Small intestine (tissue), 7 donors: ENCODE measurements at regions not wholly inside any gene's neighbourhood (a gene's known extent, or its start where the extent isn't known, plus 50 kb on each side); places are given as distances from the start of the nearest gene placed in this dataset.
A peak's percentile ranks its signal among the peaks of the same experiment; 100 is the strongest.
"Not testable (repeated sequence)": the region's sequence is repeated elsewhere in the genome, so short reads cannot be mapped to it uniquely, and the experiment has no call there.

Source experiments
- DNase-seq, 2 donors: peaks; one replicate each; pipeline versions ENCODE4 v3.0.0 to v3.0.0-alpha.2; 2013
- FAIRE-seq: peaks from 2 replicates; lab custom pipeline; 2012; peaks lifted over from hg19 to GRCh38; lab: Jason Lieb, UNC
- H3K27ac ChIP-seq, 3 donors: one replicate each; pipeline ENCODE4 v1.5.1; 2013; ENCODE audit warnings: low read length in 2 of 3, mild to moderate bottlenecking in 2 of 3, control low read depth in 1 of 3, inconsistent platforms in 1 of 3, low read depth in 1 of 3, moderate library complexity in 1 of 3
- H3K27me3 ChIP-seq, 3 donors: one replicate each; pipeline ENCODE4 v1.6.1; 2013; ENCODE audit warnings: low read length in 3 of 3, inconsistent platforms in 1 of 3; ENCODE audit not compliant: control insufficient read depth in 3 of 3, insufficient read depth in 3 of 3
- H3K36me3 ChIP-seq, 3 donors: one replicate each; pipeline ENCODE4 v1.6.1; 2013; ENCODE audit warnings: low read length in 3 of 3, inconsistent platforms in 1 of 3, low read depth in 1 of 3, mild to moderate bottlenecking in 1 of 3, moderate library complexity in 1 of 3; ENCODE audit not compliant: control insufficient read depth in 3 of 3, insufficient read depth in 2 of 3
- H3K4me1 ChIP-seq, 3 donors: one replicate each; pipeline ENCODE4 v1.6.1; 2013; ENCODE audit warnings: low read length in 2 of 3, inconsistent platforms in 1 of 3, low read depth in 1 of 3, mild to moderate bottlenecking in 1 of 3, moderate library complexity in 1 of 3; ENCODE audit not compliant: control insufficient read depth in 3 of 3, insufficient read depth in 2 of 3
- H3K4me3 ChIP-seq, 3 donors: one replicate each; pipeline ENCODE4 v1.5.1; 2013; ENCODE audit warnings: low read length in 3 of 3, control low read depth in 1 of 3, inconsistent platforms in 1 of 3, low read depth in 1 of 3, mild to moderate bottlenecking in 1 of 3, moderate library complexity in 1 of 3
- H3K9me3 ChIP-seq, 2 donors: one replicate each; pipeline ENCODE4 v1.6.1; 2013; ENCODE audit warnings: low read depth in 1 of 2, low read length in 1 of 2; ENCODE audit not compliant: control insufficient read depth in 2 of 2, insufficient read depth in 1 of 2
- WGBS, 3 donors: extraction: QIAGEN DNeasy Blood & Tissue Kit; methylation state at CpG; one replicate each; pipeline ENCODE4 v1.1.7; 2013; 5-methylcytosine and 5-hydroxymethylcytosine counted together
- donor health status: healthy with polysubstance abuse.
- donor health status: control.
- donor health status: control.
- donor health status: Bipolar disorder and iron deficiency.
- donor health status: healthy.

DNA sequence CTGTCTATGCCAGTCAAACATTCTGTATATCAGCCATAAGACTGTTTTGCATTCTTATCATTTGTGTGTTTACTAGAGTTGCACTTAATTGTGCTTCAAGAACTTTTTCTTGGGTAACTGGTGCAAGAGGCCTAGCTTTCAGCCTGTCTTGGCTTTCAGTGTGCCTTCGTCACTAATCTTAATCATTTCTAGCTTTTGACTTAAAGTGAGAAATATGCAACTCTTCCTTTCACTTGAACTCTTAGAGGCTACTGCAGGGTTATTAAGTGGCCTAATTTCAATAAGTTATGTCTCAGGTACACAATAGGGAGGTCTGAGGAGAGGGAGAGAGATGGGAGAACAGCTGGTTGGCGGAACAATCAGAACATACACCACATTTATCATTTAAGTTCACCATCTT lies 62.1 kb upstream of the FAN1 start:
- H3K27me3 ChIP-seq, H3K9me3 ChIP-seq, H3K4me1 ChIP-seq, H3K4me3 ChIP-seq, H3K36me3 ChIP-seq, FAIRE-seq, H3K27ac ChIP-seq, DNase-seq: not testable (repeated sequence)
- 89 to 96% (median 94%) methylated on average over 2 of the region's 2 CpGs for WGBS, 3 donors

DNA sequence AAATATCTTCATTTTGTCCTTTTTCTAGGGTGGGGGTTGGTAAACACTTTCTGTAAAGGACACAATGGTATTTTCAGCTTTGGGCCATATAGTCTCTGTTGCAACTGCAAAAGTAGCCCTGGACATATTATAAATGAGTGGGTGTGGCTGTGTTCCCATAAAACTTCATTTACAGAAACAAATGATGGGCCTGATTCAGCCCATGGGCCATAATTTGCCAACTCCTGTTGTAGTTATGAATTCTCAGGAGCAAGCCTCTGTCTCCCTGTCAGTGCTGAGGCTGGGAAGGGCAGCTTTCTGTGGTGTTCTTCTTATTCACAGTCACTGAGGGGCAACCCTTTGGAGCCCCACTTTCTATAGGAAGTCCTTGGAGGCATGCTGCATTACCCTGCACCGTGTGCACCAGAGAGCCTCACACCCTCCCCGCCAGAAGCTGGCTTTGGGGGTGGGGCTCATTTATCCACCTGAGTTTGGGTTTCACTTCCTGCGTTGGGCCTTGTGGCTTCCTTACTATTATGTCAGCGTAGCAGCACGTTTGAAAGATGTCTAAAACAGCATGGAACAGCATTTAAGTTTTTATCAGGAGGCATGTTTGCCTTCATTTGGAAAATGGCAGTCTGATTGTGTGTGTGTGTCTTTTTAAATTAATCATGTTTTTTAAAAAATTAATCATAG lies 60.8 kb upstream of the FAN1 start:
- not testable (repeated sequence) for H3K4me1 ChIP-seq, H3K9me3 ChIP-seq, FAIRE-seq, H3K36me3 ChIP-seq, H3K27me3 ChIP-seq, H3K27ac ChIP-seq, H3K4me3 ChIP-seq
- DNase-seq = peak in 1 of 2 donors; percentile 20
- 31 to 57% (median 37%) methylated on average over 4 to 5 of the region's 5 CpGs for WGBS, 3 donors

DNA sequence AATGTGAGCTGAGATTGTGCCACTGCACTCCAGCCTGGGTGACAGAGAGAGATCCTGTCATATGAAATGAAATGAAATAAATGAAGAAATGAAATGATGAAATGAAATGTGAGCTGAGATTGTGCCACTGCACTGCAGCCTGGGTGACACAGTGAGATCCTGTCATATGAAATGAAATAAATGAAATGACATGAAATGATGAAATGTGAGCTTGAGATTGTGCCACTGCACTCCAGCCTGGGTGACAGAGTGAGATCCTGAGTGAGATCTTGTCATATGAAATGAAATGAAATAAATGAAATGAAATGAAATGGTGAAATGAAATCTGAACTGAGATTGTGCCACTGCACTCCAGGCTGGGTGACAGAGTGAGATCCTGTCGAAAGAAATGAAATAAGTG lies 58.2 kb upstream of the FAN1 start:
- H3K27me3 ChIP-seq, H3K9me3 ChIP-seq, H3K36me3 ChIP-seq, DNase-seq, H3K4me3 ChIP-seq, FAIRE-seq, H3K4me1 ChIP-seq, H3K27ac ChIP-seq: not testable (repeated sequence)
- WGBS, 3 donors = 80 to 88% (median 84%) methylated on average over 1 of the region's 1 CpG
